ENCODE measurements at regions not wholly inside any gene's neighbourhood (a gene's known extent, or its start where the extent isn't known, plus 50 kb on each side); places are given as distances from the start of the nearest gene placed in this dataset.

DNA sequence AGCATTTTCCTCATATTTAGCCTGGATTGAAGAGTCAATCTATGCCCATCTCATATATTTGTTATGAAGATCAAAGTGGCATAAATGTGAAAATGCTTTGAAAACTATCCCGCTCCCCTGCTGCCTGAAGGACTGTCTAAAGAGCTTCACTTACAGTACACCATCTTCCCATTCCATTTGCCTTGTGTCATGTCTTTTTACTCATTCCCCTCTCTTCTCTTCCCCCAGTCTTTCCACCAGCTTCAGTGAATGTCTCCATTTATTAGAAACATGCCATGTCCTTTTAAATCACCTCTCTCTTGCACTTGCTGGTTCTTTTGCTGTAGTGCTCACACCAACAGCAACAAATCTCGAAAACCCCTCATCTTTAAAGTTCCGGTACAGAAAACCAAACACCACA is 192.7 kb upstream of the SGCD start:
- TF ChIP-seq, protein P1, sequence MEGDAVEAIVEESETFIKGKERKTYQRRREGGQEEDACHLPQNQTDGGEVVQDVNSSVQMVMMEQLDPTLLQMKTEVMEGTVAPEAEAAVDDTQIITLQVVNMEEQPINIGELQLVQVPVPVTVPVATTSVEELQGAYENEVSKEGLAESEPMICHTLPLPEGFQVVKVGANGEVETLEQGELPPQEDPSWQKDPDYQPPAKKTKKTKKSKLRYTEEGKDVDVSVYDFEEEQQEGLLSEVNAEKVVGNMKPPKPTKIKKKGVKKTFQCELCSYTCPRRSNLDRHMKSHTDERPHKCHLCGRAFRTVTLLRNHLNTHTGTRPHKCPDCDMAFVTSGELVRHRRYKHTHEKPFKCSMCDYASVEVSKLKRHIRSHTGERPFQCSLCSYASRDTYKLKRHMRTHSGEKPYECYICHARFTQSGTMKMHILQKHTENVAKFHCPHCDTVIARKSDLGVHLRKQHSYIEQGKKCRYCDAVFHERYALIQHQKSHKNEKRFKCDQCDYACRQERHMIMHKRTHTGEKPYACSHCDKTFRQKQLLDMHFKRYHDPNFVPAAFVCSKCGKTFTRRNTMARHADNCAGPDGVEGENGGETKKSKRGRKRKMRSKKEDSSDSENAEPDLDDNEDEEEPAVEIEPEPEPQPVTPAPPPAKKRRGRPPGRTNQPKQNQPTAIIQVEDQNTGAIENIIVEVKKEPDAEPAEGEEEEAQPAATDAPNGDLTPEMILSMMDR (conservative IDR thresholded peaks at IDR 0.05; ENCODE audit: low read depth, low read length): no peak
- DNase-seq (ENCODE audit: low read depth): no peak
- H3K4me3 ChIP-seq (ENCODE audit: low read length): no peak overlapping the region

DNA sequence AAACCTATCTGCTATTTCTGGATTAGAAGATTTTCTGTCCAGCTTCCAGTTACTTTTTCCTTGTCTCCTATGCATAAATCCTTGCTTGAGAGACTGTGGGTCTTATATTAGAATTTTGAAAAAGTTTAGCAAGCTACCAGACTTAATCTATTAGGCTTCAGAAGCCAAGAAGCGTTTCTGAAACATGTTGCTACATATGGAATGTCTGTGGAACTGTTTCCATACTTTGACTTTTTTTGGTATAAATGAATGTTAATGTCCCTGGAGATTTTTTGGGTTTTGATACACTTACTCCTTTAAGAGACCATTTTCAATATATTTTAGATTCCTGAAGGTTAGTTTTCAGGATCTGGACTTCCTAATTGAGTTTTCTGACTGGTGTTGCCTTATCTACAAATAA is 191.4 kb upstream of the SGCD start:
- TF ChIP-seq, protein P1 (conservative IDR thresholded peaks at IDR 0.05; ENCODE audit: low read depth, low read length): no peak
- H3K4me3 ChIP-seq (ENCODE audit: low read length): no peak overlapping the region
- no peak for DNase-seq (ENCODE audit: low read depth)

DNA sequence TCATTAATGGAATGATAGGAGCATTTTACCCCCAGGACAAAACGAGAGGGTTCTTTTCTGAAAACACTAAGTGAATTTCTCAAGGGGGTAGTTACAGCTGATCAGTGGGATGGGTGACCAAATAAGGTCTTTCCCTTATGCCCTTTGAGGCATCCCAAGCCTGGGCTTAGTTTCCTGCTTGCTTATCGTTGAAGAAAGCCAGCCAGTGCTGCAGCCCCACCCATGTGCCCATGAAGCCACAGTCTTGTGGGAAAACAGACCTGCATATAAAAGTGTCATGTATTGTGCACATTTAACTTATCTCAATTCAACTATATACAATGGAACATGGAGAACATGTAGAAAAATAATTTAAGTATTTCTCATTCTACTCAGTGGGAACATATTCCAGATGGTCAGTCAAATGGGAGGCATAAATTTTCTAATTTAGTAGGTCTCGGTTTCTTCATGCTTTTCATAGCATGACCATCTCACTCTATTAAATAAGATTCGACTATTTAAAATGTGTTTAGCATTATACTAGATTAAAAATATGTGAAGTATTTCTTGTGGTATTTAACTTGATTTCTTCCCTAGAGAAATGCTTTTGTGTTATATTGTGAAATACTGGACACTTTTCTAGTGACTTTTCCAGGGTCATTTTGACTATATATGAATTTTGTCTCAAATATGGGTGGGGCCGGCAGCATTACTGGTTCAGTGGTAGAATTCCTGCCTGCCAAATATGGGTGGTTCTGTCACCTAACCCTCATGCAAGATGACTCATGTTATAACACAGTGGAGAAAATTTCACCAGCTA is 189.7 kb upstream of the SGCD start:
- TF ChIP-seq, protein P1 (conservative IDR thresholded peaks at IDR 0.05; ENCODE audit: low read depth, low read length): no peak
- DNase-seq (ENCODE audit: low read depth): no peak
- H3K4me3 ChIP-seq (ENCODE audit: low read length): no peak overlapping the region

DNA sequence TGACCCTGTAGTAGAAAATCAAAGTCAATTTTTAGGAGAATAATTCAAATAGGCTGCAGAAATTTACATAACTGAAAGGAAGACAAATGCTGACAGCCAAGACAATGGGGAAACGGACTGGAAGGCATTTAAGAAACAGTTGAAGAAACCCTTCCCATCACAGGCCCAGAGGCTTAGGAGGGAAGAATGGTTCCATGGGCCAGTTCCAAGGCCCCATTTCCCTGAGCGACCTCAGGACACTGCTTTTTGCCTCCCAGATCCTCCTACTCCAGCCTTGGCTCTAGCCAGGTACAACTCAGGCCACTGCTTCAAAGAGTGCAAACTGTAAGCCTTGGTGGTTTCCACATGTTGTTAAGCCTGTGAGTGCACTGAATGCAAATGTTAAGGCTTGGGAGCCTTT is 184.1 kb upstream of the SGCD start:
- TF ChIP-seq, protein P1 (conservative IDR thresholded peaks at IDR 0.05; ENCODE audit: low read depth, low read length): no peak
- DNase-seq (ENCODE audit: low read depth): no peak
- H3K4me3 ChIP-seq (ENCODE audit: low read length): no peak overlapping the region

DNA sequence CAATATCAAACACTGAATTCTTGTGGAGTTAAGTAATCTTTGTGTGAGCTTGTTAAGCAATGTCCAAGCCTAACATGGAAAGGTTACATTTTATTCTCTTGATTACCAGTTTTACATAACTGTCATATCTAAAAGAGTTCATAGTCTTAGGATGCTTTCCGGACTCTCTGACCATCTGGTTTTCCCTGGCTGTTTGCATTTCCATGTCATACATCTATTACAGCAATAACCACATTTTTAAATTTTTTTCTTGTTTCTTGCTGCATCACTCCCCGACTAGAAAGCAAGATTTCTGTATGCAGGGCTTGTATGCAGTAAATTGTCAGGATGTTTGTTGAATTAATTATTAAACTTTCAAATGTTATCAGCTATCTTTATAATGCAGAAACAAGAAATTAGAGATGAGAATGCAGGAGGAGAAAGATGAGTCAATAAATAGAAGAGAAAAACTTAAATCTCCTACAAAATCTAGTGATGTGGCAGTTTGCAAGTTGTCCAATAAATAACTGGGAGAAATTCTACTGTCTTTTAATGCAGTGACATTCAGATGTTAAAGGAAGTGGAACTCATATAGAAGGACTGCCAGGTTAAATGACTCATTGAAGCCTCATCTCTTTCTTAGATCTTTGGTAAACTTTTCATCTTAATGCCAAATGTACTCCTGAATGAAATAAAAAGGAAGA is 179.6 kb upstream of the SGCD start:
- no peak overlapping the region for H3K4me3 ChIP-seq (ENCODE audit: low read length)
- TF ChIP-seq, protein P1 (conservative IDR thresholded peaks at IDR 0.05; ENCODE audit: low read depth, low read length): no peak

DNA sequence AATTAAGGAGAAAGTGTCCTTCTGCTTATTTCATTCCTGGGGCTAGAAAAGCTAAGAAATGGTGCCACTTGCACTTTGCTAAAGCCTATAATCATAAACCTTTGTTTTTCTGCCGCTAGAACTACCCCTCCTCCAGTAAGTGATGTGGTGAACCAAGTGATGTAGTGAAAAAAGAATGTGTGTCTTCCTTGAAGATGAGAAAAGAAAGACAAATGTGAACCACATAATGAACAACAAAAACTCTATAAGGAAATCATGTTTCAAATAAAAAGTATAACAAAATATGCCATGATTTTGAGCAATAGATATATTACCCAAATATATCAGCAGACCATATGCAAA is 179.0 kb upstream of the SGCD start:
- TF ChIP-seq, protein P1 (conservative IDR thresholded peaks at IDR 0.05; ENCODE audit: low read depth, low read length): no peak
- no peak for DNase-seq (ENCODE audit: low read depth)
- no peak overlapping the region for H3K4me3 ChIP-seq (ENCODE audit: low read length)

More for the DNA sequence above, 179.6 kb upstream of the SGCD start:
- DNase-seq (ENCODE audit: low read depth): no peak

DNA sequence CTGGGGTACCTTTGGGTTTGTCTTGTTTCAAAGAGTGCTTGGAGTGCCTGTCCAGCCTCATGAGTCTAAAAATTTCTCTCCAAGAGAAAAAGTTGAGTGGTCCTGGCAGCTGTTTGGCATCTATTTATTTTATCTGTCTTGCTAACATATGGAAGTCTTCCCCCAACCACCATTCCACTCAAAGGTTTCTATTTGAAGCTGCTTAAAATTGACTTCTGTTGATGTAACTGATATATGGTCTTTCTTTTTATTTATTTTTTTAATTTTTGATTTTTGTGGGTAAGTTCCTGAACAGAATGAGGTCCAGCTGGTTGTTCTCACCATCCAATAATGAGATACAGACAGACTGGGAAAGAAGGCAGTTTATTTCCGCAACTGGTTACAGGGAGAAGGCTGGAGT is 178.7 kb upstream of the SGCD start:
- TF ChIP-seq, protein P1 (conservative IDR thresholded peaks at IDR 0.05; ENCODE audit: low read depth, low read length): no peak
- no peak for DNase-seq (ENCODE audit: low read depth)
- no peak overlapping the region for H3K4me3 ChIP-seq (ENCODE audit: low read length)

All from retinal pigment epithelial cell (primary cell).